Urothelium cell line (cell line): ENCODE measurements at regions not wholly inside any gene's neighbourhood (a gene's known extent, or its start where the extent isn't known, plus 50 kb on each side); places are given as distances from the start of the nearest gene placed in this dataset.

ENCODE experiments used
- DNase-seq: peaks from one replicate; pipeline ENCODE4 v3.0.0; 2011; ENCODE audit warnings: low spot score, mixed read lengths
- FAIRE-seq: peaks from 2 replicates; lab custom pipeline; 2011; peaks lifted over from hg19 to GRCh38; lab: Jason Lieb, UNC

DNA sequence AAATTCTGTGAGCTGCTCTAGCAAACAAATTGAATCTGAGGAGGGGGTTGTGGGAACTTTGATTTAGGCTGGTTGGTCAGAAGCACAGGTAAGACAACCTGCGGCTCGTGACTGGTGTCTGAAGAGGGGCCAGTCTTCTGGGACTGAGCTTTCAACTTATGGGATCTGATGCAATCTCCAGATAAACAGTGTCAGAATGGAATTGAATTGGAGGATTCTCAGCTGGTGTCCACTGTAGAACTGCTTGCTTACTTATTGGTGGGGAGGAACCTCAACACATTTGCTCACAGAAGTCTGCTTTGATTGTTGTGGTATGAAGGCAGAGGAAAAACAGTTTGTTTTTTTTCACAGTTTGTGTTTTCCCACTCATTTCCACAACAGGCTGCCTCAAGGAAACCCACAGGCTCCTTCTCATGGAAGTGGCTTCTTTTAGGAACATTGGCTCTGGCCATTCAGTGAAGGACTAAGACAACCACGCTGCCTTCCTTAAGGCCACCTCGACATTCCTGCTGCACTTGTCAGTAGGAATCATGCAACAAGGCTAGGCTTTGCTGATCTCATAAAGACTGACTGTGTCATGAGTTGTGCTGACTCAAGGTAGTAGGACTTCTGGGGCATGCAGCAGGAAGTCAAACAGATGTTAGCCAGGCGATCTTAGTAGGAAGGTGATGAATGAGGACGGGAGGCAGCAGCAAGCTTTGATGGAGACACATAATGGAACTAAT, 104.7 kb downstream of the TSN start:
- DNase-seq, result peak; percentile 72
- peak; percentile 90 for FAIRE-seq

DNA sequence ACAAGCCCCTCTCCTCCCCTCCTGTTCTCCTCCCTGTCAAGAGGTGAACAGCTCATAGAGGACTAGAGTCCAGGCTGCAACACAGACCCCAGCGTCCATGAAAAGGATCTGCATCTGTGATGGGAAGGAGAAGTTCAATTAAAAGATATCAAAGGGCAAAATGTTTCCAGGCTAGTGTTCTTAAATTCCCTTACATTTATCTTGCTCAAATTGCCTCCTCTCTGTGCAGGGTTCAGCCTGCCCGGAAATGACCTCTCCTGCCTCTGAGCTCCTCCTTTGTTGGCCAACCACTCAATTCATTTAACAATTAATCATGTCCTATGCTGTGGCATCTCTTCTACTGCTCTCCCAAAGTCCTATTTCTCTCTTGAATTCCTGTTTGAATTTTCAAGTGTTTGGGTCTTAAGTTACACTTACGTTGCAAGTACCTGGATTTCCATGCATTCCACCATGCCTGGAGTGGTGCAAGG, 105.3 kb downstream of the TSN start:
- no peak for FAIRE-seq
- no peak for DNase-seq

DNA sequence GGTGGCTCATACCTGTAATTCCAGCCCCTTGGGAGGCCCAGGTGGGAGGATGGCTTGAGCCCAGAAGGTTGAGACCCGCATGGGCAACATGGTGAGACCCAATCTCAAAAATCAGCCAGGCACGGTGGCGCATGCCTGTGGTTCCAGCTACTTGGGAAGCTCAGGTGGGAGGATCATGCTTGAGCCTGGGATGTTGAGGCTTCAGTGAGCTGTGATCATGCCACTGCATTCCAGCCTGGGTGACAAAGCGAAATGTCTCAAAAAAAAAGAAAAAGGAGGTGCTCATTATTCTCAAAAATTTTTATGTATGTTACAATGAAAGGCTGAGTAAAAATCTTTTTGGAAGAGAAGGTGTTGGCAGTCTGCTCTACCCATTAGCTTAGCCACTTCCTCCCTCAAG, 106.8 kb downstream of the TSN start:
- no peak for FAIRE-seq
- no peak for DNase-seq

DNA sequence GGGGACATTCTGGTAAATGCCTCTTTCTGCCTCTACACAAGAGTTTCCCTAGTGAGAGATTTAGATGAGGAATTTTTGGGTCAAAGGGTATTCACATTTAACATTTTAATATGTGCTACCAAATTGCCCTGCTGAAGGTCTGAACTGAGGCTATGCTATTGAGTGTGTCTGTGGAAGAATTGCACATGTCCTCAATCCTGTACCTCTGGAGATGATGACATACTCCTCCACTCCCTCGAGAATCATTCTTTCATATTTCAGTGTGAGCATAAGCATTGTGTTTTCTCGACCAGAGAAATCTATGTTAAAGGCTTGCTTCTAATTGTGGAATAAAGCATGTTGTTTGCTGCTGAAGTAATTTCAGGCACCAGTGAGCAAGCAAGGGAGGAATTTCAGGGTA, 110.5 kb downstream of the TSN start:
- FAIRE-seq (no peak), DNase-seq (no peak)

DNA sequence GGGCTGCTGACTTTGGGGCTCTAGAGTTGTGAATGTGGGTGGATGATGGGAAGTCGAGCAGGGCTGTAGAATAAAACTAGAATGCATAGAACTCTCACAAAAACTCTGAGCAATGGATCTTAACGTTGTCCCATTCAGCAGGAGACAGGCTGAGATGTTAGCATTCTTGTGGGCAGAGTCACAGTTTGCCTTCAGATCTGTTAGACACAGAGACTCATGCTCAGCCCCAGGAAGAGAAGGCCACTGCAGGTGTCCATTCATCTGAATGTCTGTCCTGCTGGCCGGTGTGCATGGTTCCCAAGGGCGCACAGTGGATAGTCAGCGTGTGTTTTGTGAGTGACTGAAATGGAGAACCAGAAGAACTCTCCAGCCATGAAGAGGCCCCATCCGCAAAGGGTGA, 111.3 kb downstream of the TSN start:
- DNase-seq (no peak), FAIRE-seq (peak; percentile 92)

DNA sequence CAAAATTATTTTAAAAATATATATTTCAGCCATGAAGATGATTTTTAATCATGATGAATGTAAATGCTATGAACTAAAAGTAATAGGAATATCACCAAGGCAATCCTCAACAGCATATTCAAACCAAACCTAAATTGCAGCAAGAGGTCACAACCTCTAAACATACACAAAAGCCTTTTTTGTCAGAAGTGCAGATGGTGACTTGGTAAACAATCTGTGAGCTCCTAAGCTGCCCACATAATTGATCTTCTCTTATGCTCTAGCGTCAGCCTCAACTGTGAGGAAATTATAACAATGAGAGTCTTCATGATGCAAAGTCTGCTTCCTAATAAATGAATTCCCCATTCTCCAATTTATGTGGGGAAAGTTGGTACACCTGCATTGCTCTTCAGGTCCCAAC, 113.2 kb downstream of the TSN start:
- no peak for FAIRE-seq
- DNase-seq, result no peak

DNA sequence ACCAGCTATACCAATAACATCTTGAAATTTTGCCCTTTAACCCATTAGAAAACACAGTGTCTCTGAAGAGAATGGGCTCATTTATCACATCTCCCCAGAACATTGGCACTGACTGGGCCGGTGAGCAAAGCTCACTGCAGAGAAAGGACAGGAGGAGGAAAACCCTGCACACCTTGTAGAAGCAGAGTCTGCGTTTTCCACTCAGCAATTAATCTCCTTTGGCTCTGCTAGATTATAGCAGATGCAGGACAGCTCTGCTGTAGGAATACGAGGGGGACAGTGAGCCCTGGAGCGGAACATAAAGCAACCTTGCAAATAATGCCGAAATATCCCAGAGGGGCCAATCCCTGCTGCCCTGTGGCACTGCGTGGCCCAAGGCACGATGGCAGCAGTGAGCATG, 113.9 kb downstream of the TSN start:
- FAIRE-seq, result peak; percentile 55

DNA sequence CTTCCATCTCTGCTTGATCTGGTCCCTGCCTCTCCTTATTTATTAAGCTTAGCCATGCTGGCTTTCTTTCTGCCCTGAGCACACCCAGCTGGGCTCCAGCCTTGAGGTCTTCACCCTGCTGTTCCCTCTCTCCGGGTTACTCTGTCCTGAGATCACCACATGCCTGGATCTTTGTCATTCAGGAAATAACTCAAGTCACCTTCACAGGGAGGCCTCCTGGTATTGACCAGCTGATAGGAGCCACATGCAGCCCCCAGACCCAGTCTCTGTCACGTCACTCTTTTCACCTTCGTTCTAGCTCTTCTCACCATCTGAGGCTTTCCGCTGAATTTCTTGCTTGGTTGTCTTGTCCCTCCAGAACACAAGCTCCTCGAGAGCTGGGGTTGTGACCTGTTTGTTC, 114.4 kb downstream of the TSN start:
- FAIRE-seq, result no peak
- no peak for DNase-seq

More for the DNA sequence above, 113.9 kb downstream of the TSN start:
- no peak for DNase-seq

DNA sequence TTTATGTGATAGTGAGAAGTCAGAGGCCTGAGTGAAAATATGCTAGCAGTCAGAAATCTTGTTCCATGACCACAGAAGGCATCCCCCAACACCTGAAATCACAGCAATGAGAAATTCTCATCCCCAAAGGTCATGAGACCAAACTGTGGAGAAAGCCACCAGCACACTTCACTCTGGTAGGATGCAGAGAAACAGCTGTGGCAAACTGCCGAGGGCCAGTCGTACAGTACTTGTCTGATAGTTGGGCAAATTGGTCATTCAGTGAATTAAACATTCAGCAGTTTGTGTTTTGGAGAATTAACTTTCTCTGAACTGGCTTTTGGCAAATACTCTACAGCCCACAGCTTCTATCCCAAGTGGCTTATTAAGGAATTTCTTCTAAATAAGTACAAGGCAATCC, 117.2 kb downstream of the TSN start:
- no peak for DNase-seq
- FAIRE-seq, result no peak

DNA sequence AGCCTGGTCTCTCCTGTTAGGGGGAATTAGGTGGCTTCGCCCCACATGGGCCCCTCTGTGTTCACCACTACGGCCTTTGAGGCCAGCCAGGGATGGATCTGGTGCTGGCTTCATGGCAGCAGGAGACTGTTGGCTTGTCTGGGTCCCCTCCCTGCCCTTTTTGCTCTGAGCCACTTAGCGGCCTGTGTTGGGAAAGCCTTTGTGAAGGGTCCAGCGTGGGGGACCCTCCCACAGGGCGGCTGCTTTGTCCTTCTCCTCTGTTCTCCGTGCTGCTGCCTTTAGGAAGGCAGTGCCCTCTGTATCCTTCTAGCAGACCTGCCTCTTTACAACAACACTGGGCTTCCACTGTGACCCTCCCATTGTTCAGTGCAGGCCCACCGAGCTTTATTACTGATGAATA, 118.4 kb downstream of the TSN start:
- DNase-seq (no peak), FAIRE-seq (no peak)

DNA sequence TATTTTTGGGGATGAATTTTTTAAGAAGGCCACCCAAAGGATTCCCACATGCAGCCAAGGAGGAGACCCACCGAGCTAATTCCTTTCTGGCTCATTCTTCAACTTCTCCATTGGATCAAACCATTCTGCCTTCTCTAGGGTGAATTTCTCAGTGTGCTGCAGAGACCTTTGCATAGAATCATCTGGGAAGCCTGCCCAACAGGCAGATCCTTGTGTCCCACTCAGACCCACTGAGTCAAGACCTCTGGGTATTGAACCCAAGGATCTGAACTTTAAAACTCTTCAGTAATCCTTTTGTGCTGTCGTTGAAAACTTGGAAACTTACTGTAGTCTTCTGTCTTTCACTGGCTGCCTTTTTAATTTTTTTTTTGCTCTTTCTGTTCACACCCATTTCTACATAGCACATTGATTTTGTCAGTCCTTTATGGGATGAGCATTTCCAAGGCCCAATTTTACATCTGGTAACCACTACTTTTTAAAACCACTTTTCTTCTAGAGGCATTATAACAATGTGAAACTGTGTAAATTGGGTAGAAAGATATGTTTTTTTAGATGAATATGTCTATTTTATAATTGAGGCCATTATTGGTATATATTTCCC, 120.2 kb downstream of the TSN start:
- FAIRE-seq (no peak), DNase-seq (no peak)

DNA sequence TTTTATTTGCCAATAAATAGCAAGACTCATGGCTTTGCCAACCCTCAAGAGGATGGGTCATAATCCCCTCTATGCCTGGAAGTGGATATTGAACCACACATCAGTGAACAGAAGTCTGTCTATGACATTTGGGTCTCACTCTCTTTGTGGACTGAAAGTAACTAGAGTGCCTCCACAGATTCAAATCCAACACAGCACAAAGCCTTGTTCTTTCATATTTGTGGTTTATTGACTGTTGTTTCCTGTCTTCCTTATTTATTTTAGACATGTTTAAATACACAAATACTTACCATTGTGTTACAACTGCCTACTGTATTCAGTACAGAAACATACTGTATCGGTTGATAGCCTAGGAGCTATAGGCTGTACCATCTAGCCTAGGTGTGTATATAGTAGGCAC, 121.9 kb downstream of the TSN start:
- no peak for DNase-seq
- no peak for FAIRE-seq

DNA sequence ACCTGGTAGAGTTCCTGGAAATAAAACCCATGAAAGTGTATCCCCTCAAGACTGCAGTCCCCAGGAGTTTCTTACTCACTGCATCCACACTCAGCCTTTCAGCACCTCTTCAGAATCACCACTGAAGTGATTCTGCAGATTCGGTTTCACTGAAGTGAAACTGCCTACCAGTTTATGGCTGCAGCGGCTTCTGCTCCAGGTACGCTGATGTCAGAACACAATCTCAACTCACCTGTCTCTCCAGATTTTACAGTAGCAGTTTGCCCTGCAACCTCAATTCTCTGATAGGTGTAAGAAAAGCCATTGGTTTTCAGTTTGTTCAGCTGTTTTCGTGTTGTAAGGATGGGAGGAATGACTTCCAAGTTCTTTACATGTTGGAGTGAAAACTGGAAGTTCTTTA, 124.8 kb downstream of the TSN start:
- FAIRE-seq (no peak), DNase-seq (no peak)

DNA sequence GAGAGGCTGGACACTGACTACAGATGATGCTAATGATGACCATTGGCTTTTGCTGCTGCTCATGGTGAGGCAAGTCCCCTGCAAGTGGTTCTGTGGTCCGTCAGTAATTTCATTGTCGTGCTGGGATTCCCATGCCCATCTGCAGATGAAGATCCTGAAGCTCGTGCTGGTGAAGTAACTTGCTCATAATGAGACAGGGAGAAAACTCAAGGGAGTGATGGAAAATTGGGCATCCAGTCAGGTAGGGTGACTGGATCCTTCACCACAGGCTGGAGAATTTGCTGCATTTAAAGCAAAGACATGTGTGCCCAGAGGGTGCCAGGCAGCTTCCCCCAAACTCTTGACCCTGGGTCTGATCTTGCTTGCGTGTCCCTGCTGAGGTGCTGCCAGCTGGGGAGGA, 125.6 kb downstream of the TSN start:
- FAIRE-seq (no peak), DNase-seq (no peak)

DNA sequence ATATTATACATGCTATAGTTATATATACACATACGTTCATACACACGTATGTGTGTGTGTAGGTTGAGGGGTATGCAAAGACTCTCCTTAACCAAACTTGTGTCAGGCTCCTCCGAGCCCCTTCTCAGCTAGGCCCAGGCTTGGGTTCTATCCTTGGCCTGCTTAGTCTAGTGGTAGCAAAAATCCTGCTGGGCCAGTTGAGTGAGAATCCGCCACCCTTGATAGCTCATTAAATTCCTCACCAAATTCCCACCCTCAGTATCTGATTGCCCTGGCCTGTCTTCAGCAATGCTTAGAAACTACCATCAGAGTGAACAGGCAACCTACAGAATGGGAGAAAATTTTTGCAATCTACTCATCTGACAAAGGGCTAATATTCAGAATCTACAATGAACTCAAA, 126.5 kb downstream of the TSN start:
- DNase-seq, result no peak

DNA sequence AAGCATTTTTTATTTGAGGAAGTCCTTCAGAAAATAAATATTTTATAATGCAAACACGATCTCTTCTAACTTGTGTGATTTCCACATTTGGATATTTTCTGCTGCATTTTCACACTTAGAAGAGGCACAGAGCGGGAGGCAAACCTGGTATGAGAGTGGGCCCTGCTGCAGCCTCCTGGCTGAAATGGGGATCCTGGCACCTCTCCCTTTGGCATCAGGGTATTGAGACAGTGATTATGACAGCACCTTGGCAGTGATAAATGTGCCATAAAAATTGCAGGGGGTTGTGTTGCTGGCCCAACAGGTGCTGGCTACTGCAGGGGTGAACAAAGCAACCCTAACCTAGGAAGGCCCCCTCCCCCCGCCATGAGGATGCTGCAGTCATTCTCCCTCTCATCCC, 128.6 kb downstream of the TSN start:
- FAIRE-seq (no peak), DNase-seq (no peak)

More for the DNA sequence above, 126.5 kb downstream of the TSN start:
- no peak for FAIRE-seq

DNA sequence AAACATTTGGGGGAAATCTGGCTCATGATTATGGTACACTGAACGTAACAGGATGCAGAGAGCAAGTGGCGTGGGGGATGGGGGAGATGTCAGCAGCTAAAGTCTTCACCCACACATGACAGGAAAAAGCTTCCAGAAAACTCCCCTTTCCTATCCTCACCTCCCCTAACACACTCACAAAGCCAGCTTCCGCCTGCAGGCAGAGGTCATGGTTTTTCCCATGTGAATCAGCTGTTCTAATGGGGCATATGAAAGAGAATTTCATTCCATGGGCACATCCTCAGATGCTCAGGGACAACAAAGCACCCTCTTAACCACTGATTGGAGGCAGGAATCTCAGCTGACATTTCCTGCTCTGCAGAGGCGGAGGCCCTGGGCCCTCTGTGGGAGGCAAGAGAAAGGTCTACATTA, 129.1 kb downstream of the TSN start:
- FAIRE-seq (no peak), DNase-seq (no peak)

DNA sequence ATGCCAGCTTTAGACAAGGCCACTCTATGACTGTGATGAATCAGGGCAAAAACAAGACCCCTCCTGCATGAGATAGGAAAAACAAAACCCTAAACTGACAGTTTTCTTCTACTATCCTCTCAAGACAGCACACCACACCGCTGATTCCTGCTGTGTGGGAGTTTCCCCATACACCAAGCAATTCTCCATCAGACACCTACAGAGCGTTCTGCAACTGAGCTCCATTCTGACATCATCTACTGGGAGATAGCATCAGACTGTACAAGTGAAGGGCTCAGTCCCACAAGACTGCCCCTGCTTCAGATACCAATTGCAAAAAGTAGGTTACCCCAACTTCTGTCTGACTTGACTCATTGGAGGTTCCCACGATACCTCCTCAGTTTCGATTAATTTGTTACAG, 130.6 kb downstream of the TSN start:
- no peak for DNase-seq
- FAIRE-seq, result no peak

DNA sequence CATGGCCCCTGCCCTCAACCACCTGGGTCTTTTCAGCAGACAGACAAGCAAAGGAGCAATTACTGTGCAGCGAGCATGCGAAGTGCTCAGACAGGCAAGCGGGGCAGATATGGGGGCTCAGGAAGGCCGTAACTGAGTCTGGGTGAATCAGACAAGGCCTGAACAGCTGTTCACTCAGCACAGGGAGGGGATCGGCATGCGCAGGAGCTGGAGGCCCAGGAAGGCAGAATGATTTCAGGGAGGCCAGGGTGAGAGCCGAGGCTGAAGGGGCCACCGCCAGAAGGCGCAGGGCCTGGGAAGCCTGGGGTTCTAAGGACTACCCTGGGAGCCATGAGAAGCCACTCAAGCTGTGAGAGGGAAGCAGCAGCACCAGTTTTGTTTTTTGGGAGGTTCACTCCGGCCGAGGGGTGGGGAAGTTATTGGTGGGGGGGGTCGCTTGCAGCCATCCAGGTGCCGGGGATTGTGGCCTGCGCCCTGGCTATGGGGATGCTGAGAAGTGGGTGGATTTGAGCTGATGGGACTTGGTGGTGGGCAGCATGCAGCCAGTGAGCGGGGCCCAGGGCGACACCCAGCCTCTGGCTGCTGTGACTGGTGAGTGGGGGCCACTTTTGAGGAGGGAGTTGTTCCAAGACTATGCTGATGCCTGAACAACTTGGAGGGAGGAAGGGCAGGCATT, 132.2 kb downstream of the TSN start:
- DNase-seq (no peak), FAIRE-seq (no peak)

DNA sequence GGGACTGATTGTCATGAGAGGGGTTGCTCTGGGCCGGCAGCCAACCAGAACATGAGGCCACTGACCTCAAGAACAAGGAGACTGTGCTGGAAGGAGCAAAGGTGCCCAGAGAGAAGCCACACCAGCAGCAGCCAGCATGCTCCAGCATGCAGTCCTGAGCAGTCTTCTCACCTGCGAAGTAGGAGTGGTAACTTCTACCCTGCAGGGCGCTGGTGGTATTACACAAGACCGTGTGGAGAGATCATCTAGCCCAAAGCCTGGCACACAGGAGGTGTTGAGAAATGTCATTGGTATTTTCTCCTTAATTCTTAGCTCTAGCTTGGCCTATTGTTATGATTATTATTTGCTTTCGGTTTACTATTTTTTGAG, 132.7 kb downstream of the TSN start:
- DNase-seq (no peak), FAIRE-seq (peak; percentile 81)

DNA sequence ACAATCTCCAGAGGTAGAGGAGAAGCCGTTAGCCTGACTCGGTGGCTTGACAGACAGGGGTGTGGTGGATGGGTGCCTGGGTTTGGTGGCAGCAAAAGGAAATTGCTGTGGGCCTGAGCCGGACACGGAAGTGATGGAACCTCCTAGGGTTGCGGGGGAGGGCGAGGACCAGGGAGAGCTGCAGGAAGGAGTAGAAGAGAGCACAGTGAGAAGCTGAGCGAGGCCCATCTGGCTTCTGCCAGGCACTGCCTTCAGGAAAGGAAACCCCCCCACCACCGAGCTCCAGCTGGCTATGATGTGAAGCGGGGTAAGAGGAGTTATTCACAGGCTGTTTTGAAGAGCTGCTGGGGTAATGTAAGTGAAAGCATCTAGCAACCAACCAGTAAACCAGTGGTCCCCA, 134.6 kb downstream of the TSN start:
- DNase-seq (no peak), FAIRE-seq (no peak)
